ENCODE measurements at regions not wholly inside any gene's neighbourhood (a gene's known extent, or its start where the extent isn't known, plus 50 kb on each side); places are given as distances from the start of the nearest gene placed in this dataset.
"Not testable (repeated sequence)": the region's sequence is repeated elsewhere in the genome, so short reads cannot be mapped to it uniquely, and the experiment has no call there.

GRCh38 chr6:14242912-14243311 is 125.3 kb downstream of the CD83 start:
- in situ Hi-C loops (cut with HindIII; ENCODE audit: low sequenced_read_pairs); DNase-seq (ENCODE audit: low spot score): not testable (repeated sequence)

DNA sequence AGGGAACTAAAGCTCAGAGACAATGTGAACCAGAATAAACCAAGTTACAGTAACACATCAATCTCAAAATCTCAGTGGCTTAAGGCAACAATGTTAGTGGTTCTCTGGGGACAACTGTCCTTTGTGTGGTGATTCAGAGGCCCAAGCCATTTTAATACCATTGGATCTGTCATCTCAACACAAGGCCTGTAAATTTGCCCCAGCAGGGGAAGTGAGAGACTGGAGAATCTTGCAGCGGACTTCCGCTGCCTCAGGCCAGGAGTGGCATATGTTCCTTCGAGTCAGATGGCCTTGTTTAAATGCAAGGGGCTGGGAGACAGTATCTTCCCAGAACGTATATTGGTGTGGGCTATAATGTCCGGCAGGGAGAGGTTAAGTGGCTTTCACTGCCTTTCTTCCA is 126.0 kb downstream of the CD83 start:
- in situ Hi-C loops (cut with HindIII; ENCODE audit: low sequenced_read_pairs): no loop called here
- DNase-seq (ENCODE audit: low spot score): peak; percentile 82

GRCh38 chr6:14246876-14247275 is 129.3 kb downstream of the CD83 start:
- no peak for DNase-seq (ENCODE audit: low spot score)
- in situ Hi-C loops (cut with HindIII; ENCODE audit: low sequenced_read_pairs): no loop called here

GRCh38 chr6:14250573-14250972 is 133.0 kb downstream of the CD83 start:
- in situ Hi-C loops (cut with HindIII; ENCODE audit: low sequenced_read_pairs): no loop called here
- DNase-seq (ENCODE audit: low spot score): no peak

DNA sequence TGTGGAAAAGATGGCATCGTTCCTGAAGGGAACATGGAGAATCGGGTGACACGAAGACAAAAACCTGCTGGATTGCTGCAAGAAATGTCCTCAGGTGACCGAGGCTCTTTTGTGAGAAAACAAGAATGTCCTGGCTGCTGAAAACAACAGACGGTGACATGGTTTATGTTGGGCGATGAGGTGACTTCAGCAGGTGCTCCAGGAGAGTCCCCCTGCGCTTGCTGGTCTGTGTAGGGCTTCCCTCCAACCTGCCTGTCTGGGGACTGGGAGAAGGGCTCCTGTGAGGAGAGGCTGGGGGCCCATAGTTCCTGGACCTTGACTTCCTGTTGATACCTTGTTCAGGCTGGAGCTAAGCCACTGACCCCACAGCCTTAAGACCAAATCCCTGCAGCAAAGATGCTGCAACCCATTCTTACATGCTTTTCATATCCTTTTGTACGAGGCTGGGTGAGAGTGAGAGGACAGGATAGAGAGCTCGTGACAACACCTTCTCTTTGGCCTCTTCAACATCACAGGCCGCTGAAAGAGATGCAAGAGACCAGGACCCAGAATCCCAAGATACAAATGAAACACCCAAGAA is 134.8 kb downstream of the CD83 start:
- in situ Hi-C loops (cut with HindIII; ENCODE audit: low sequenced_read_pairs): no loop called here
- DNase-seq (ENCODE audit: low spot score): peak; percentile 93

DNA sequence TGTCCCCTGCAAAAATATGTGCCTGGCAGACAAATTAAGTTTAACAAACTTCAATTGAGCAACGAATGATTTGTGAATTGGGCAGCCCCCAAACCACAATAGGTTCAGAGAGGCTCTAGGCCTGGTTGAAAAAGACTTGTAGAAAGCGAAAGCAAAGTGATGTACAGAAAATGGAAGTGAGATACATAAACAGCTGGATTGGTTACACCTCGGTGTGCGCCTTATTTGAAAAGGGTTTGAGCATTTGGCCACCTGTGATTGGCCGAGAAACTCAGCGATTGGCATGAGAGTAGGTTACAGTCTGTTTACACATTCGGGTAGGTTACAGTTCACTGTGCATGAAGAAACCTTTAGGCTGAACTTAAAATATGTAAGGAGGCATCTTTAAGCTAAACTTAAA is 136.9 kb downstream of the CD83 start:
- no peak for DNase-seq (ENCODE audit: low spot score)
- in situ Hi-C loops (cut with HindIII; ENCODE audit: low sequenced_read_pairs): no loop called here

DNA sequence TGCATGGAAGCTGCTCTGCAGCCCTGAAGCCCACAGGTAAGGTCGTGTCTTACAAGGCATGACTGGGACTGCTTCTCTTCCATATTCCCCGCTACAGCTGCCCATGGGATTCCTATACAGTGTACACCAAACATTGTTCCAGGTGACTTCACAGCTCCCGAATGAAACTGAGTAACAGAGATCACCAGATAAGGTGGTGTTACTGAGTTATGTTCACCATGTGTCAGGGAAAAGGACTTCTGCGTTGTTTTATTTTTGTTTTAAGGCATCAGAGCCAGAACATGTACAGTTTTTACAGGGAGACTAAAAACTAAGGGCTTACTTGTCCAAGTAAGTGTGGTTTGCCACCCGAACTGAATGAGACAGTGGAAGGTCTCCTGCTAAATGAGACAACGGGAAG is 138.3 kb downstream of the CD83 start:
- in situ Hi-C loops (cut with HindIII; ENCODE audit: low sequenced_read_pairs): no loop called here
- DNase-seq (ENCODE audit: low spot score): no peak

DNA sequence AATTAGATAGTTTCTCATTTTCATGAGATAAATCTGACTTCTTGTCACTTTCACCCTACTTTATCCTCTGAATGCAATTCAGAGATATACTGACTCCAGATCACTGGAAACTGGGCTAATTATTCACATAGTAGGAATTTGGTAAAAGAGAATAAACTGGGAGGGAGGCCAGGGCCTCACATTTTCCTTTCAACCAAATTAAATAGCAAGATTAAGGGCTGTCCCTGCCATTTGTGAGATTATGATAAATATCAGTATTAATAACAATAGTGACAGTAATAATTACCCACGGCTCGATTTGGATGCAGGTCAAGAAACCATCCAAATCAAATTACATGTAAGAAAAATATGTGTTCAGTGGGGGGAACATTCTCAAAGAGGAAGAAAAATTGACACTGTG is 140.5 kb downstream of the CD83 start:
- no peak for DNase-seq (ENCODE audit: low spot score)
- in situ Hi-C loops (cut with HindIII; ENCODE audit: low sequenced_read_pairs): no loop called here

- in situ Hi-C loops (cut with HindIII; ENCODE audit: low sequenced_read_pairs): no loop called here
Observed at GRCh38 chr6:14258695-14259593, 141.4 kb downstream of the CD83 start.

GRCh38 chr6:14259594-14260152 is 142.1 kb downstream of the CD83 start:
- DNase-seq (ENCODE audit: low spot score): no peak
- in situ Hi-C loops (cut with HindIII; ENCODE audit: low sequenced_read_pairs): no loop called here

More at GRCh38 chr6:14258695-14259593, 141.4 kb downstream of the CD83 start:
- DNase-seq (ENCODE audit: low spot score): no peak

GRCh38 chr6:14260839-14261238 is 143.3 kb downstream of the CD83 start:
- in situ Hi-C loops (cut with HindIII; ENCODE audit: low sequenced_read_pairs): no loop called here

GRCh38 chr6:14263881-14264424 is 146.4 kb downstream of the CD83 start:
- in situ Hi-C loops (cut with HindIII; ENCODE audit: low sequenced_read_pairs): no loop called here

More at GRCh38 chr6:14260839-14261238, 143.3 kb downstream of the CD83 start:
- DNase-seq (ENCODE audit: low spot score): no peak

DNA sequence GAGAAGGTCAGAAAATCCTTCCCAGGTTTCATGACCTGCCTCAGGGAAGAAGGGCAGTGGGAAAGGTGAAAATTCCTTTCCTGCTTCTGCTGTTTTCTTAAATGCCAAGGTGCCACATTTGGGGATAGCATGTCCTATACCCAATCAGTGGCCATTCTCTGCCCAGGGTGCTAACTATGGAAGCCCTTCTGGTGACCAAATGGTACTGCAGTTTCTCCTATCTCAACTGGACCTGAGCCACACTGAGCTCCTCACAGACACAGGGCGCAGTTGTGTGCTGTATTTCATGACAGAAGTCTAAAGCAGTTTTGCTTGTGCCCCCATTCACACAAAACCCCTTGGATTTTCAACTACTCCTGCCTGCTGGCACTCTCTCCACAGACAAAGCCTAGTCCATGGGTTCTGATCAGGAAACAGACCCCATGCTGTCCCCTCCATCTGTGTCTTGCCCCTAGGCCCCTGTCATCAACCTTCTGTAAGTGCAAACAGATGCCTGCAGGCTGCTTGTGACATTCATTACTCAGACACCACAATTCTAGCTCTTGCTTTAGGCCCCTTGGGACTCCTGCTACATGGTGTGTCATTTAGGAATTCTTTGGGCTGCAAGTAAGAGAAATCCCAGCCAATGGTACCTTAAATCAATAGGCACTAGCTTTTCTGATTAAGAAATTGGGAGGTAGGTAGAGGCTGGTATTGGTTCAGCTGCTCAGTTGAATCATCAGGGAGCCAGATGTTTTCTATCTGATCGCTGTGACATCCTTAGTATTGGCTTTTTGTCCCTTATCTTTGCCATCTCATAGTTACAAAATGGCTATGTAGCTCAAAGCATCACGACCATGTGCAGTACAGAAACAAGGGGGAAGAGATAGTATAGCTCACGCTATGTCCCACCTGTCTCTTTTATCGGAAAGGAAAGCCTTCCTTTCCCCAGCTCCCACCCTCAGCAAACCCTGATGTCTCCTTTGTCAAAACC is 147.8 kb downstream of the CD83 start:
- in situ Hi-C loops (cut with HindIII; ENCODE audit: low sequenced_read_pairs): no loop called here
- no peak for DNase-seq (ENCODE audit: low spot score)

More at GRCh38 chr6:14263881-14264424, 146.4 kb downstream of the CD83 start:
- no peak for DNase-seq (ENCODE audit: low spot score)

GRCh38 chr6:14266266-14266665 is 148.7 kb downstream of the CD83 start:
- in situ Hi-C loops (cut with HindIII; ENCODE audit: low sequenced_read_pairs): no loop called here
- no peak for DNase-seq (ENCODE audit: low spot score)

- in situ Hi-C loops (cut with HindIII; ENCODE audit: low sequenced_read_pairs): no loop called here
- DNase-seq (ENCODE audit: low spot score): no peak
Observed at GRCh38 chr6:14267885-14268660, 150.5 kb downstream of the CD83 start.

GRCh38 chr6:14269436-14269835 is 151.9 kb downstream of the CD83 start:
- DNase-seq (ENCODE audit: low spot score): no peak
- in situ Hi-C loops (cut with HindIII; ENCODE audit: low sequenced_read_pairs): no loop called here

DNA sequence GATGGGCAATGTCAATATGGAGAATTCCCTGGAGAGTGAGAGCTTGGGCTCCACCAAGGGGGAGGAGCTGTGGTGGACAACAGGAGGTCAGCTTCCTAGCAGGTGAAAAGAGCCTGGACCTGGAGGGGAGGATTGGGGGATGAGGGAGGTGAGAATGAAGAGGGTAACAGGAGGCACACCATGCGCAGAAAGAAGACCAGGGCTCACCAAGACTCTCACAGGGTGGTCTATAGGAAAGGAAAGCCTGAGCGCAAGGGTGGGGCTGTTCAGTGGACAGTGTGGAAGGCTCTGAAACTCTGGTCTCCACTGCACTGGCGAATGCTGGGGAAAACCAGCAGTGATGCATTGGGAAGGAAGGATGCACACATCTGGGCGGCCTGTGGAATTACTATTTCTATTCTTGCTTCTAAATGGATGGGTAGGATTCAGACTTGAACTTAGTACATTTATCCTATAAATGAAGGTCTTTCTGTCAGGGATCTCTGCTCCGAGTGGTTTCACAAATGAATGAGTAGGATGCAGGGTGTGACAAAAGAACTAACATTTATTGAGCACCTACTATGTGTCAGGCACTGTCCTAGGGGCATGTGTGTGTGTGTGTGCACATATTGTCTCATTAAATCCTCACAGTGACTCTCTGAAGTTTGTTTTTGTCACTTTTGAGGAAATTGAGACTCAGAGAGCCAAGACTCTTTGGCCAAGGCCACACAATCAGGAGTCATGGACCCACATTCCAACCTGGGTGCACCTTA is 152.7 kb downstream of the CD83 start:
- in situ Hi-C loops (cut with HindIII; ENCODE audit: low sequenced_read_pairs): no loop called here
- no peak for DNase-seq (ENCODE audit: low spot score)
